Smooth muscle cell (in vitro differentiated cells): ENCODE measurements at regions not wholly inside any gene's neighbourhood (a gene's known extent, or its start where the extent isn't known, plus 50 kb on each side); places are given as distances from the start of the nearest gene placed in this dataset.

Source experiments
- DNase-seq: peaks from one replicate; lab custom pipeline; 2025; ENCODE audit not compliant: unreplicated experiment; lab: John Stamatoyannopoulos, UW
- H2AFZ ChIP-seq: fragments of 200-600 bp; sonication (generic); 2 replicates; pipeline ENCODE4 v1.6.0; 2016; ENCODE audit warnings: antibody characterized with exemption, low read depth, mild to moderate bottlenecking
- H3F3A ChIP-seq: fragments of 200-600 bp; sonication (generic); 2 replicates; pipeline ENCODE4 v1.6.0; 2017; ENCODE audit warnings: antibody characterized with exemption, low read depth
- H3K27ac ChIP-seq: fragments of 200-600 bp; sonication (generic); 2 replicates; pipeline ENCODE4 v1.5.1; 2016; ENCODE audit warnings: low read depth, mild to moderate bottlenecking
- H3K27me3 ChIP-seq: fragments of 200-600 bp; sonication (generic); 2 replicates; pipeline ENCODE4 v1.6.1; 2016; ENCODE audit warnings: low read depth, mild to moderate bottlenecking
- H3K36me3 ChIP-seq: fragments of 200-600 bp; sonication (generic); 2 replicates; pipeline ENCODE4 v1.5.1; 2016; ENCODE audit warnings: low read depth
- H3K4me1 ChIP-seq: fragments of 200-600 bp; sonication (generic); 2 replicates; pipeline ENCODE4 v1.5.1; 2016; ENCODE audit warnings: low read depth
- H3K4me2 ChIP-seq: fragments of 200-600 bp; sonication (generic); 2 replicates; pipeline ENCODE4 v1.6.0; 2016; ENCODE audit warnings: mild to moderate bottlenecking
- H3K4me3 ChIP-seq: fragments of 200-600 bp; sonication (generic); 2 replicates; pipeline ENCODE4 v1.5.1; 2016; ENCODE audit warnings: mild to moderate bottlenecking
- H3K79me2 ChIP-seq: fragments of 200-600 bp; sonication (generic); 2 replicates; pipeline ENCODE4 v1.6.0; 2016; ENCODE audit warnings: low read depth, mild to moderate bottlenecking
- H3K9ac ChIP-seq: fragments of 200-600 bp; sonication (generic); 2 replicates; pipeline ENCODE4 v1.6.0; 2016; ENCODE audit warnings: low read depth
- H3K9me3 ChIP-seq: fragments of 200-600 bp; sonication (generic); replicated peaks from 2 replicates; pipeline ENCODE4 v1.5.1; 2016; ENCODE audit warnings: low read depth
- H4K20me1 ChIP-seq: fragments of 200-600 bp; sonication (generic); 2 replicates; pipeline ENCODE4 v1.6.0; 2016; ENCODE audit warnings: low read depth
- WGBS: methylation state at CpG from one replicate; pipeline ENCODE4 v1.1.7; 2016; ENCODE audit warnings: low lambda C conversion rate; 5-methylcytosine and 5-hydroxymethylcytosine counted together
- TF ChIP-seq, protein P1 (sequence below): fragments of 200-600 bp; sonication (generic); IDR thresholded peaks from 2 replicates; pipeline ENCODE4 v1.5.1; 2017; ENCODE audit warnings: borderline replicate concordance, mild to moderate bottlenecking, antibody characterized with exemption; ENCODE audit not compliant: insufficient read depth, poor library complexity, severe bottlenecking

DNA sequence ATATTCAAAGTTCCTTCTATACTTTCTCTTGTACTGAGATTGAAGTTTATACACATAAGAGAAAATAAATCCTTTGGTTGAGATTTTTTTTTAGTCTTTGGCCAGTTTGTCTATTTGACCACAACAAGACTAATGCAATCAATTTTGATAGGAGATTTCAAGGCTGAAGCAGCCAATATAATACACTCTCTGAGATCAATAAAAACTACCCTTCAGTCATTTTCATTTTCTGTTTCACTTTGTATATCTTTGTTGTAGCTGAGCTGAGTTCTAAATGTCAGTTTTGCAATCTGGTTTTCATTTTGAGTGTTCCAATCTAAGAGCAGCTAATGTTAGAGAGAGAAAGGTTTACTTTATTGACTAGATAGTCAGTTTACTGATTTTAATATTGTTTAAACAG, 623.8 kb upstream of the ROBO1 start:
- Histone ChIP-seq H3K36me3 (no peaks in the 10 kb centered on the region), H2AFZ (no peak overlapping the region), H3K27me3 (no peaks in the 10 kb centered on the region), H3K9me3 (no peaks in the 10 kb centered on the region), H3K27ac (no peak overlapping the region), H3K4me2 (no peak overlapping the region), H3K4me3 (no peak overlapping the region), H3K9ac (no peak overlapping the region), H3K4me1 (no peaks in the 10 kb centered on the region), H3F3A (no peaks in the 10 kb centered on the region), H4K20me1 (no peaks in the 10 kb centered on the region), H3K79me2 (no peaks in the 10 kb centered on the region)
- no peak for DNase-seq
- TF ChIP-seq, protein P1, sequence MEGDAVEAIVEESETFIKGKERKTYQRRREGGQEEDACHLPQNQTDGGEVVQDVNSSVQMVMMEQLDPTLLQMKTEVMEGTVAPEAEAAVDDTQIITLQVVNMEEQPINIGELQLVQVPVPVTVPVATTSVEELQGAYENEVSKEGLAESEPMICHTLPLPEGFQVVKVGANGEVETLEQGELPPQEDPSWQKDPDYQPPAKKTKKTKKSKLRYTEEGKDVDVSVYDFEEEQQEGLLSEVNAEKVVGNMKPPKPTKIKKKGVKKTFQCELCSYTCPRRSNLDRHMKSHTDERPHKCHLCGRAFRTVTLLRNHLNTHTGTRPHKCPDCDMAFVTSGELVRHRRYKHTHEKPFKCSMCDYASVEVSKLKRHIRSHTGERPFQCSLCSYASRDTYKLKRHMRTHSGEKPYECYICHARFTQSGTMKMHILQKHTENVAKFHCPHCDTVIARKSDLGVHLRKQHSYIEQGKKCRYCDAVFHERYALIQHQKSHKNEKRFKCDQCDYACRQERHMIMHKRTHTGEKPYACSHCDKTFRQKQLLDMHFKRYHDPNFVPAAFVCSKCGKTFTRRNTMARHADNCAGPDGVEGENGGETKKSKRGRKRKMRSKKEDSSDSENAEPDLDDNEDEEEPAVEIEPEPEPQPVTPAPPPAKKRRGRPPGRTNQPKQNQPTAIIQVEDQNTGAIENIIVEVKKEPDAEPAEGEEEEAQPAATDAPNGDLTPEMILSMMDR = no peak

DNA sequence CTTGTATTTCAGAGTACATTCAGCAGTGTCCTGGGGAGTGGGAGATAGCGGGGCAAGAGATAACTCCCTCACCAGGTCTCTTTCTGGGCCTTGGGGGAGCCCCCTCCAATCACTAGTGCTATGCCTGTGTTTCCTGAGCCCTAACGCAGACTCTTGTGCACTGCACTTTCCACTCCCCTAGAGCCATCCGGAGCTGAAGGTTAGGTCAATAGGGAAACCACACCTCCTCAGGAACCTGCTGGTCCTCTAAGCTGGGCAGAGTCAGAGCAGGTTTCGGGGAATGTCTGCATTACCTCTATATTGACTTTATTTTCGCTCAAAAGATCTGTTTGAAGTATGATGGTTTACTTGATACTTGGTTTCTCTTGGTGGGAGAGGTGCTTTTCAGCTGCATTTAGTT, 617.0 kb upstream of the ROBO1 start:
- no peak for DNase-seq

DNA sequence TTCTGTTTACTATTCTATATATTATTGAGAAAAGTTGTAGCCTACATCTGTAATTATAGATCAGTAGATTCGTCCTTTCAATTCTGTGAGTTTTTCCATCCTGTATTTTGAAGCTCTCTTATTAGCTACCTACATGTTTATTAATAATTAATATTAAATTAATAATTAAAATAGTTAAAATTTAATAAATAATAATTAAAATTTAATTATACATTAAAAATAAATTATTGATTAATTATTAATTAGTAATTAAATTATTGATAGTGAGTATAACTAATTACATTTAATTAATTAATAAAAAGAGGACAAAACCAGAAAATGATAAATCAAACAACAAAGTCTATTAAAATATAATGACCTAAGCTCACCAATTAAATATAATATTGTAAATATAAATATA, 606.6 kb upstream of the ROBO1 start:
- no peaks in the 10 kb centered on the region for H3K27me3 ChIP-seq
- no peak for DNase-seq
- H3K4me3 ChIP-seq = no peak overlapping the region
- H3K9ac ChIP-seq = no peak overlapping the region
- TF ChIP-seq, protein P1 = no peak
- H2AFZ ChIP-seq = no peak overlapping the region
- no peaks in the 10 kb centered on the region for H3K36me3 ChIP-seq
- 97% methylated on average over 1 of the region's 1 CpG for WGBS
- no peaks in the 10 kb centered on the region for H3K9me3 ChIP-seq
- no peak overlapping the region for H3K4me2 ChIP-seq
- H3F3A ChIP-seq = no peaks in the 10 kb centered on the region
- no peaks in the 10 kb centered on the region for H3K79me2 ChIP-seq
- H3K27ac ChIP-seq = no peak overlapping the region
- no peaks in the 10 kb centered on the region for H3K4me1 ChIP-seq
- H4K20me1 ChIP-seq = no peaks in the 10 kb centered on the region

More for the DNA sequence above, 617.0 kb upstream of the ROBO1 start:
- H3K4me2 ChIP-seq = no peak overlapping the region
- no peaks in the 10 kb centered on the region for H3K9me3 ChIP-seq
- H3K4me3 ChIP-seq = no peak overlapping the region
- H3F3A ChIP-seq = no peaks in the 10 kb centered on the region
- no peaks in the 10 kb centered on the region for H3K79me2 ChIP-seq
- no peak overlapping the region for H3K9ac ChIP-seq
- TF ChIP-seq, protein P1 = no peak
- WGBS = 78% methylated on average over 5 of the region's 5 CpGs
- H3K27me3 ChIP-seq = no peaks in the 10 kb centered on the region
- H3K36me3 ChIP-seq = no peaks in the 10 kb centered on the region
- H3K4me1 ChIP-seq = no peaks in the 10 kb centered on the region
- no peaks in the 10 kb centered on the region for H4K20me1 ChIP-seq
- H3K27ac ChIP-seq = no peak overlapping the region
- no peak overlapping the region for H2AFZ ChIP-seq

DNA sequence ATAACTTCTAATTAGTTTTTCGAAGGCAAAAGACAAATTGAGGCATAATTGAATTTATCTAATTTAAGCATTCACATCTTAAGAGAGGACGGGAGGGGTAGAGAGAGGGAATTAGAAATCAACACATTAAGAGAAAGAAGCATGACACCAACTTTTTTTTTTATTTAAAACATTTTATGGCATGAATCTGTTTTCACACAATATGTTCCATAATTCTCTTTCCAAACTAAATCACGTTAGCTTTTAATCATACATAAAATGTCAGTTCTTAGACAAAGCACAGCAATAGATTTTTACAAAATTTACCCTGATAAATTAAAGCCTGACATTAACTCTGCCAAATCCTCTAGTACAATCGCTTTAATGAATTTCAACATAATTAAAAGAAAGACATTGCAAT, 600.8 kb upstream of the ROBO1 start:
- Histone ChIP-seq H3K9me3 (no peaks in the 10 kb centered on the region), H2AFZ (no peak overlapping the region), H3K4me3 (no peak overlapping the region), H3K79me2 (no peaks in the 10 kb centered on the region), H3K9ac (no peak overlapping the region), H3K4me2 (no peak overlapping the region), H3F3A (no peaks in the 10 kb centered on the region), H3K27me3 (no peaks in the 10 kb centered on the region), H3K36me3 (no peaks in the 10 kb centered on the region), H4K20me1 (no peaks in the 10 kb centered on the region), H3K4me1 (no peaks in the 10 kb centered on the region), H3K27ac (no peak overlapping the region)
- TF ChIP-seq, protein P1 = no peak
- DNase-seq = no peak
- 76% methylated on average over 4 of the region's 4 CpGs for WGBS
